ENCODE measurements at regions not wholly inside any gene's neighbourhood (a gene's known extent, or its start where the extent isn't known, plus 50 kb on each side); places are given as distances from the start of the nearest gene placed in this dataset.

- DNase-seq: no peak
These were observed 182.5 kb downstream of the SP3 start for GRCh38 chr2:173782681-173783080.

- no peak for DNase-seq
These were observed 181.8 kb downstream of the SP3 start for GRCh38 chr2:173783382-173783781.

- no peak for DNase-seq
These were observed 179.4 kb downstream of the SP3 start for GRCh38 chr2:173785813-173786212.

- no peak for DNase-seq
These were observed 173.7 kb downstream of the SP3 start for GRCh38 chr2:173791502-173791901.

- no peak for DNase-seq
These were observed 173.0 kb downstream of the SP3 start for GRCh38 chr2:173792166-173792565.

- no peak for DNase-seq
These were observed 172.4 kb downstream of the SP3 start for GRCh38 chr2:173792741-173793140.

GRCh38 chr2:173793709-173794565 lies 171.2 kb downstream of the SP3 start:
- no peak for DNase-seq

- DNase-seq: no peak
These were observed 167.4 kb downstream of the SP3 start for GRCh38 chr2:173797586-173798263.

GRCh38 chr2:173802518-173802917 lies 162.7 kb downstream of the SP3 start:
- no peak for DNase-seq

GRCh38 chr2:173803449-173803848 lies 161.7 kb downstream of the SP3 start:
- DNase-seq: no peak

GRCh38 chr2:173806761-173807160 lies 158.4 kb downstream of the SP3 start:
- DNase-seq: no peak

GRCh38 chr2:173808718-173809117 lies 156.5 kb downstream of the SP3 start:
- no peak for DNase-seq

- DNase-seq: no peak
These were observed 152.9 kb downstream of the SP3 start for GRCh38 chr2:173812321-173812720.

- no peak for DNase-seq
These were observed 150.9 kb downstream of the SP3 start for GRCh38 chr2:173814306-173814705.

GRCh38 chr2:173815772-173816171 lies 149.4 kb downstream of the SP3 start:
- DNase-seq: no peak

- DNase-seq: no peak
These were observed 147.6 kb downstream of the SP3 start for GRCh38 chr2:173817582-173817981.

- no peak for DNase-seq
These were observed 146.9 kb downstream of the SP3 start for GRCh38 chr2:173818285-173818684.

- DNase-seq: no peak
These were observed 145.3 kb downstream of the SP3 start for GRCh38 chr2:173819852-173820251.

GRCh38 chr2:173821451-173821850 lies 143.7 kb downstream of the SP3 start:
- DNase-seq: no peak

- no peak for DNase-seq
These were observed 142.2 kb downstream of the SP3 start for GRCh38 chr2:173822889-173823542.

- DNase-seq: no peak
These were observed 141.6 kb downstream of the SP3 start for GRCh38 chr2:173823543-173823939.

- DNase-seq: no peak
These were observed 136.7 kb downstream of the SP3 start for GRCh38 chr2:173828189-173829142.

GRCh38 chr2:173829727-173830126 lies 135.4 kb downstream of the SP3 start:
- DNase-seq: no peak

All from right hindlimb (tissue), 1 donor.